Mammary epithelial cell (primary cell): ENCODE measurements at regions not wholly inside any gene's neighbourhood (a gene's known extent, or its start where the extent isn't known, plus 50 kb on each side); places are given as distances from the start of the nearest gene placed in this dataset.

Experiments used
- EZH2 ChIP-seq: IDR thresholded peaks from 2 replicates; pipeline ENCODE4 v1.6.1; 2012; ENCODE audit warnings: low read length, inconsistent platforms, borderline replicate concordance
- TF ChIP-seq, protein P1 (sequence below), 2 donors: IDR thresholded peaks in 1 of 2; conservative IDR thresholded peaks in 1 of 2; 2 replicates each; pipeline ENCODE4 v1.5.1; 2011 to 2012; ENCODE audit warnings: inconsistent platforms in 2 of 2, low read length in 2 of 2, mild to moderate bottlenecking in 2 of 2, control low read depth in 1 of 2, low read depth in 1 of 2; ENCODE audit not compliant: insufficient read depth in 1 of 2; ENCODE audit errors: extremely low read depth in 1 of 2

DNA sequence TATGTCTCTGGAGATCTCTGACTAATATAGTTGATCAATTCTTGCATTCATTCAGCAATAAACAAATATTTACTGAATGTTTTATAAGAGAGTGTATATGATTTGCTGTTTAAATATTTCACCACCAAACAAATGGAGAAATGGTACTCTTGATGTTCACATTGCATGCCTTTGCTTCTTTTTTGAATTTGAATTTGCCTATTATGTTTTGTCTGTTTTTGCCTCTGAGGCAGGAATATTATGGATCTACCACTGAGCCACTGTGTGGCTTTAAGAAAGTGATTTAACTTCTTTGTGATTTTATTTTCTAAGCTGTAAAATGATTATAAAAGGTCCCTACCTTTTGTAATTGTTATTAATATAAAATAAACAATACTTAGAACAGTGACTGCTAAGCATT, 345.0 kb downstream of the DOK5 start:
- TF ChIP-seq, protein P1, sequence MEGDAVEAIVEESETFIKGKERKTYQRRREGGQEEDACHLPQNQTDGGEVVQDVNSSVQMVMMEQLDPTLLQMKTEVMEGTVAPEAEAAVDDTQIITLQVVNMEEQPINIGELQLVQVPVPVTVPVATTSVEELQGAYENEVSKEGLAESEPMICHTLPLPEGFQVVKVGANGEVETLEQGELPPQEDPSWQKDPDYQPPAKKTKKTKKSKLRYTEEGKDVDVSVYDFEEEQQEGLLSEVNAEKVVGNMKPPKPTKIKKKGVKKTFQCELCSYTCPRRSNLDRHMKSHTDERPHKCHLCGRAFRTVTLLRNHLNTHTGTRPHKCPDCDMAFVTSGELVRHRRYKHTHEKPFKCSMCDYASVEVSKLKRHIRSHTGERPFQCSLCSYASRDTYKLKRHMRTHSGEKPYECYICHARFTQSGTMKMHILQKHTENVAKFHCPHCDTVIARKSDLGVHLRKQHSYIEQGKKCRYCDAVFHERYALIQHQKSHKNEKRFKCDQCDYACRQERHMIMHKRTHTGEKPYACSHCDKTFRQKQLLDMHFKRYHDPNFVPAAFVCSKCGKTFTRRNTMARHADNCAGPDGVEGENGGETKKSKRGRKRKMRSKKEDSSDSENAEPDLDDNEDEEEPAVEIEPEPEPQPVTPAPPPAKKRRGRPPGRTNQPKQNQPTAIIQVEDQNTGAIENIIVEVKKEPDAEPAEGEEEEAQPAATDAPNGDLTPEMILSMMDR (conservative IDR thresholded peaks at IDR 0.05 in 1 of 2, IDR thresholded peaks at IDR 0.05 in 1 of 2; ENCODE audit: extremely low read depth in 1 of 2, insufficient read depth in 1 of 2, low read depth in 1 of 2, low read length in 2 of 2) = no peak
- no peak for TF ChIP-seq EZH2
